ENCODE measurements at regions not wholly inside any gene's neighbourhood (a gene's known extent, or its start where the extent isn't known, plus 50 kb on each side); places are given as distances from the start of the nearest gene placed in this dataset.
"Not testable (repeated sequence)": the region's sequence is repeated elsewhere in the genome, so short reads cannot be mapped to it uniquely, and the experiment has no call there.

DNA sequence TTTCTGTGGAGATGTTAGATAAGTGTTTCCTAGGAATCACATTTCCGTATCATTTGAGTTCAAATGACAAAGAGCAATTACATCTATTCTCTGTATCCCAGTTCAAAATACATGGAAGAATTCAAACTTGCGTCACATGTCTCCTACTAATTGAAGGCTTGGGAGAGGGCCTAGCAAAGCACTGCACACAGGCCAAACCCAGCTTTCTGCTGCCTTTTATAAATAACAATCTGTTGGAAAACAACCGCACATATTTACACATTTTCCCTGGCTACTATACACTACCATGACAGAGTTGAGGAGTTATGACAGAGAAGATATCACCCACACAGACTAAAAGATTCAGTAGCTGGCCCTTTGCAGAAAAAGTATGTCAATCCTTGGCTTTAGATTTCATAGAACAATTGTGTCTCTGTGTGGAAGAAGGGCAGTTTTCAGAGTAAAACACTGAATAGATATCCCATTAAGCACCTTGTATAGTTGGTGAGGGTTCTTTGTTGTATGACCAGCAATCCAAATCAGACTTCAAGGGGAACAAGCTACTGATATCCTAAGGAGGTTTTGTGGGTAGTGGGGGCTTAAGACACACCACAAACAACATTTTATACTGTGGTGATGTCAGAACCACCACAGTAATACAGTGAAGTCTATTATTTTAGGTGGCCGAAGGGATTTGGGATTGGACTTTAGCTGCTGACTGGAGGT lies 861.3 kb downstream of the CCDC85A start:
- DNase-seq = no peak

DNA sequence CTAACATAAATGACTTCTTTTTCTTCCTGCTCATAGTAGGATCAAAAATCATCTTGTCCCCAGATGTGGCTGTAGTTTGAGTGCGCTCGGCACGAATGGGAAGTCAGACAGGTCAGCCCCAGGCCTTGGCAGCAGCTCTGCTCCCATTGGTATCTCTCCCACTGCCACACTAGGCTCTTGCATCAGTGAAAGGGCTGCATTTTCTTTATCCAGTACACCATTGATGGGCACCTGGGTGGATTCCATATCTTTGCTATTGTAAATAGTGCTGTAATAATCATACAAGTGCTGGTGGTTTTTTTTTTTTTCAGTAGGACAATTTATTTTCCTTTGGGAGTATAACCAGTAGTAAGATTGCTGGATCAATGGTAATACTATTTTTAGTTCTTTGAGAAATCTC lies 865.5 kb downstream of the CCDC85A start:
- no peak for DNase-seq

DNA sequence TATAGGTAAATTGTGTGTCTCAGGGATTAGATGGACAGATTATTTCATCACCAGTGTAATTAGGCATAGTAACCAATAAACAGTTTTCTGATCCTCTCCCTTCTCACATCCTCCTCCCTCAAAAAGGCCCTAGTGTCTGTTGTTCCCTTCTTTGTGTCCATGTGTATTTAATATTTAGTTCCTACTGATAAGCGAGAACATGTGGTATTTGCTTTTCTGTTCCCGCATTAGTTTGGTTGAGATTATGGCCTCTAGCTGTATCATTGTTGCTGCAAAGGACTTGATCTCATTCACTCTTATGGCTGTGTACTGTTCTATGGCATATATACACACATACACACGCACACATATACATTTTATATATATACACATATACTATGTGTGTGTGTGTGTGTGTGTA lies 866.2 kb downstream of the CCDC85A start:
- no peak for DNase-seq

DNA sequence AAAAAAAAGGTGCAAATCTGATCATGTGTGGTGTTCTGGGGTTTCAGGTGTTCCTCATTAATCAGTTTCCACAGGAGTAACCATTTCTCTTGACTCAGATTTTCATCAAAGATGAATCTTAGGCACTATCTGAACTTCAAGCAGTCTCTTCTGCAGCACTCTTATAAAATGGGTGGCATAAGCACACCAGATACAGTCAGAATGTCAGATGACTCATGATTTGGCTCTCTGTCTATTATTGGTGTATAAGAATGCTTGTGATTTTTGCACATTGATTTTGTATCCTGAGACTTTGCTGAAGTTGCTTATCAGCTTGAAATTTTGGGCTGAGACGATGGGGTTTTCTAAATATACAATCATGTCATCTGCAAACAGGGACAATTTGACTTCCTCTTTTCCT lies 882.5 kb downstream of the CCDC85A start:
- not testable (repeated sequence) for DNase-seq

DNA sequence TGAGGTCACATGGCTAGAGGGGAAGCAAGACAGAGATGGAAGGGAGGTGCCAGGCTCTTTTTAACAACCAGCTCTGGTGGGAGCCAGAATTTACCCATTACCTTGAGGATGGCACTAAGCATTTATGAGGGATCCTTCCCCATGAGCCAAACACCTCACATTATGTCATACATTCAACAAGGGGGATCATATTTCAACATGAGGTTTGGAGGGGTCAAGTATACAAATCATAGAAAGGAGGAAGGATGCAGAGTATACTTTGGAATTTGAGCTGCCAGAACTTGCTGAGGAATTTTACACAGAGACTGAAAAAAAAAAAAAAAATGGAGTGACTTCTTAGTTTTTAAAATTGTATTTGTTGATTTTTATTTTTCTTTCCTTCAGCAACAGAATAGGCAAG lies 891.4 kb downstream of the CCDC85A start:
- no peak for DNase-seq

DNA sequence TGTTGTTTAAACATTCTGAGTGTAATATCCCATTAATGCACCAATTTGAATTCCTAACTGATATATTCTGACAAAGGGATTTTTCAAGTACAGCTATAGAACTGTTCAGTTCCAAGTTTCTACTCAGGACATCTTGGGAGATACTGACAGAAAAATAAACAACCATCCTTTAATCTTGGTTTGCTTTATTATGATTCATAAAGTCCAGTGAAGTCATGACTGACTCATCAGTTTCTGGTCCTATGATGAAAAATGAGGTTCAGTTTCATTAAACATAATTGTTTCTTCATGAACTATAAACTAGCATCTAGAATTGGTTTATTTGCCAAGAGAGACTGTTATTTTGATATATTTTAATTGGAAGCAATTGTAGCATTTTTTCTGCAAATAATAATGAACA lies 896.2 kb downstream of the CCDC85A start:
- DNase-seq = no peak

DNA sequence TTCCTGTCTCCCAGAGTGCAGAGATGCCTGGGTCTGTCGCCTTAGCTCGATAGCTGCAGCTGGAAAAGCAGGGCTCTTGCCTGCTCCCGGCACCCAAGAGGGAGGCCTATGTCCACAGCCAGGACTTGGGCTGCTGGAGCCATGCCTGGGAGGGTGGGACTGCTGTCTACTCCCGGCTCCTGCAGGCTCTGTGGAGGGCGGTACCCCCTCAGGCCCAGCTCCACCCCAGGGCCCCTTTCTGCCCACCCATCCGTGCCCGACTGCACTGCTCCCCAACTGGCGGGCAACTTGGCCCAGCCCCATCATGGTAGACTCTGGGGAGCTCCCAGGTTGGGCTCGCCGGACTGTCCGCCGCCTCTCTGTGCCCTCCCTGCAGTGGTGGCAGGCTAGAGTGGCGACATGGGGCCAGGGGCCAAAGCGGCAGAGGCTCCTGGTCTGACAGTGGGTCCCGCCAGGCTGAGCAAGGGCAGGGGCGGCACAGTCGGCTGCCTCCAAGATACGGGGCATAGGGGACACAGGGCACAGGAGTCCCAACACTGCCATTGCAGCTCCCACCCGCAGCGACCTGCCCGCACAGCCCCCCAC lies 901.0 kb downstream of the CCDC85A start:
- DNase-seq = no peak

DNA sequence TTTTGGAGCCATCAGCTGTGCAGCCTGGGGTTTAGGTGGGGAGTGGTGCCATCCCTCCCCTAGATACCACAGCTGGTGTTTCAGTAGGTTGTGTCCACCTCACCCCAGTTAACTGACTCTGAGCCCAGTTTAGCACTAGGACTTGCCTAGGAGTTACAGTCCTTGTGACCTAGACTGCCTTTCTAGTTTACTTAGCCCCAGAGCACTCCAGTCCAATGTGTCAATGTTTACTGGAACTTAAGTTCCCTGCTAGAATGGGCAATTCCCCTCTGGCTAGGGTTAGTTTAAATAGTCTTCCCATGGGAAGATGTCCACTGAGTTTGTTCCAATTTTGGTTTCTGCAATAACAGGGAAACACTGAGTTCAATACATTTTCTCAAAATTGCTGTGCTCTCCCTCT lies 909.2 kb downstream of the CCDC85A start:
- no peak for DNase-seq

DNA sequence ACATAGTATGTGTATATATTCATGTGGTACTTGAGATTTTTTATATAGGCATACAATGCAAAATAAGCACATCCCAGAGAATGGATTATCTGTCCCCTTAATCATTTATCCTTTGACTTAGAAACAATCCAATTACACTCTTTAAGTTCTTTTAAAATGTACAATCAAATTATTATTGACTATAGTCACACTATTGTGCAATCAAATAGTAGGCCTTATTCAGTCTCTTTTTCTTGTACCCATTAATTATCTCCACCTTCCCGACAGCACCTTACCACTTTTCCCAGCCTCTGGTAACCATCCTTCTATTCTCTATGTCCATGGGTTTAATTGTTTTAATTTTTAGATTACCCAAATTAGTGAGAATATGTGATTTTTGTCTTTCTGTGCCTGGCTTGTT lies 914.1 kb downstream of the CCDC85A start:
- no peak for DNase-seq

DNA sequence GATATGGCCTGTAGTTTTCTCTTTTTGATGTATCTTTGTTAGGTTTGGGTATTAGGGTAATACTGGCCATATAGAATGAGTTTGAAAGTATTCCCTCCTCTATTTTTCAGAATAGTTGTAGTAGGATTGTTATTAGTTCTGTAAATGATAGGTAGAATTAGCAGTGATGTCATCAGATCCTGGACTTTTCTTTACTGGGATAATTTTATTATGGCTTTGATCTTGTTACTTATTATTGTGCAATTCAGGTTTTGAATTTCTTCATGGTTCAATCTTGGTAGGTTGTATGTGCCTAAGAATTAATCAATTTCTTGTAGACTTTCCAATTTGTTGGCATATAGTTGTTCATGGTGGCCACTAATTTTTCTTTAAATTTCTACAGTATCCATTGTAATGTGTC lies 916.6 kb downstream of the CCDC85A start:
- DNase-seq = no peak

DNA sequence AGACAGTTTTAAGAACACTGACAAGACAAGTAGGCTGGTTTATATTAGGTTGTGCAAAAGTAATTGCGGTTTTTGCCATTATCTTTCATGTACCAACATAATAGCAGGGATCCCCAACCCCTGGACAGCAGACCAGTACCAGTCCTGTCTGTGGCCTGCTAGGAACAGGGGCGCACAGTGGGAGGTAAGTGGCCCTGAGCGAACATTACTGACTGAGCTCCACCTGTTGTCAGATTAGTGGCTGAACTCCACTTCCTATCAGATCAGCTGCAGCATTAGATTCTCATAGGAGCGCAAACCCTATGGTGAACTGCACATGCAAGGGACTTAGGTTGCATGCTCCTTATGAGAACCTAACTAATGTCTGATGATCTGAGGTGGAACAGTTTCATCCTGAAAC lies 921.9 kb downstream of the CCDC85A start:
- DNase-seq = no peak

DNA sequence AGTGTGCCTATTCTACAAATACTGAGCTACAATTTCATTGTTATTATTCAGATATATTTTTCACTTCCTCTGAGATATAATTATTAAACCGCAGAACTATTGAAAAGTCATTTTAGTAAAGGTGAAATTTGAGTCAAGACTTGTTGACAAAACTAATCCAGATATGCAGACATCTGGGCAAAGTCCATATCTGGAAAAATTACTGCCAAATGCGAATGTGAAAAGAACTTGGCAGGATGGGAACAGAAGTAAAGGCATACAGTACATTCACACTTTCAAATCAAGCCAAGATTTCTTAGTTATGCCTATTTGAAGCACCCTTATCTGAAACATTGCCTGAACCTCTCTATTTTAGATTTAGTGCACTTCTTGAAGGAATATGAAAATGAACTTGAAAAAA lies 923.6 kb downstream of the CCDC85A start:
- no peak for DNase-seq

DNA sequence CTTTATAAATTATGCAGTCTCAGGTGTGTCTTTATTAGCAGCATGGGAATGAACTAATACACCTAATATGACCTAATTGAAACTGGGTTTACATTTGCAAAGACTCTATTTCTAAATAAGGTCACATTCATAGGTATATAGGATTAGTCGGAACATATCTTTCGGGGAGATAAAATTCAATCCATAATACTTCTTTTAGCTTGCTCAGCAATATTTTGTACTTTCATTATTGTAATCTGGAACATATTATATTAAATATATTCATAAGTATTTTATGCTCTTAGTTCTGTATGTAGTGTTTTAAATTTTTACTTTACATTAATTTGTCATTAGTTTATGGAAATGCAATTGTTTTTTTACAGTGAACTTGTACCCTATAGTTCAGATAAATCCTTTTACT lies 927.7 kb downstream of the CCDC85A start:
- DNase-seq = no peak

DNA sequence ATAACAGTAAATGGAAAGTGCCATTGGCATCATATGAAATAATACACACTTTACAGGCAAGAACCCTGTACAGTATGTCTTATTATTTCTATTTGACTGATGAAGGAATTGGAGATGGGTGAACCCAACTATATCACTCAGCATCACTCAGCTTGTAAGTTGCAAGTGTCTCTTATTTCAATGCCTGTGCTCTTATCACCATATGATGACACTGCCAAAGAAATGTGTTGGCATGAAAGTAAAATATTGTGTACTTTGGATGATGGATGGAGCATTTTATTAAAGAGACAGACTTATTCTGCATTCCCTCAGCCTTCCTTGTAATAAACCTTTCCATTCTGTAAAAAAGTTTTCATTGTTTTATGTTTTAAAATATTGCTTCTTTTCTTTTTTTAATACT lies 927.5 kb upstream of the VRK2 start:
- no peak for DNase-seq

DNA sequence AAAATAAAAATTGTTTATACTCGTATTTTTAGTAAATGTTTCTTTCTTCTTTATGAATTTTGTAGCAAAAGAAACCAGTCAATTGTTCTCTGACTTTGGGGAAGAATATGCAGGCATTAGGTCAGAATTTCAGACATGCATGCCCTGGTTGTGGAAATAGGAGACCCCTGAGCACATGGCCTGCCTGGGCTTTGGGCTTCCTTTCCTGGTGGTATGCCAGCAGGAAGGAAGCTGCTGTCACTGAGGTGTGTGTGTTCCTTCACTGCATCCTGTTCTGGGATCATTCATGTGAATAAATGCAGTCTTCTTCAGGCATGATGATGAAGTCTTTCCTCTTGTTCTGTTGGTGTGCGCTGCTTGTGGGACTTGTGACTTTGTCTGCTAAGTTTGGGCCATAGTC lies 920.2 kb upstream of the VRK2 start:
- DNase-seq = no peak

DNA sequence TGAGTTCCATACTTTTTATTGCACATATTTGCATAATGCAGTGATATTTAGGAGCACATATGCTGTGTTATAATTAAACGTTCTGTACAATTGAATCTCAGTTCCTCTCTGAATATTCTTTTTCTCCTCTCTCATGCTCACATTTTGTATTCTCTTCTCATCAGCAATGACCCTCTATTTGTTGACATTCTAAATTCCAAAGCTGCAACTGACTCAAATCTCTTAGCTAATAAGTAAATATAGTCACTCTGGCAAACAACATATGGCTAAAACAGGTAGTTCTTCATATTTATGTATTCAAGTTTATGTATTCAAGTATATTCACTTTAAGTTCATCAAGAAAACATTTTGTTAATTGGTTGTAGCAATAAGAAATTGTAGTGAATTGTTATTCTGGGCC lies 907.4 kb upstream of the VRK2 start:
- no peak for DNase-seq

DNA sequence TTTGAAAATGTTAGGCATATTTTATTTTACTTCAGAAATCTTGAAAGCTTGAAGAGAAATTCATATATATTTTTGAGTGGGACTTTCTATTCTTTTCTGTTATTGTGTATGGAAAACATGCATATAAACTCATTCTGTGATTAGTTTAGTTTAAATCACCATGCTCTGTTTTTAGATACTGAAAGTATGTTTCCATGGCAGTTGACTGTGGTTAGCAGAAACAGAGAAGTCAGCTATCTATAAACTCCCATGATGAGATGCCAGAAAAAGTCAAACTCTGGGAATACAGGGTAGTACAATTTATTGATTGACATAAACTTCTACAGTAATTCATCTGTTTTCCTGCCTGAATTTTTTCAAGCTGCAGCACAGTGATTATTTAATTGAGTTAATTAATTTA lies 905.3 kb upstream of the VRK2 start:
- no peak for DNase-seq

DNA sequence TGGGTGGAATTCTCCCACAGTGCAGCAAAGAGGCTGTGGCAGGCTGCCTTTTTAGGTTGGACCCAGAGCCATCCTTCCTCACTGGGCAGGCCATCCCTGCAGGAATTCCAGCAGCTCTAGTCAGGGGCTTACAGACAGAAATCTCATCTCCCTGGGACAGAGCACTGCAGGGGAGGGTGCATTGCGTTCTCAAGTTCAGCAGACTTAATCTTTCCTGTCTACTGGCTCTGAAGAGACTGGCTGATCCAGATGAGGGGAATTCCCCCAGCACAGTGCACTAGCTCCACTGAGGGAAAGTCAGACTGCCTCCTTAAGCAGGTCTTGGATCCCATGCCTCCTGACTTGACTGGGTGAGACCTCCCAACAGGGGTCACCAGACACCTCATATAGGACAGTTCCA lies 899.7 kb upstream of the VRK2 start:
- DNase-seq = no peak

DNA sequence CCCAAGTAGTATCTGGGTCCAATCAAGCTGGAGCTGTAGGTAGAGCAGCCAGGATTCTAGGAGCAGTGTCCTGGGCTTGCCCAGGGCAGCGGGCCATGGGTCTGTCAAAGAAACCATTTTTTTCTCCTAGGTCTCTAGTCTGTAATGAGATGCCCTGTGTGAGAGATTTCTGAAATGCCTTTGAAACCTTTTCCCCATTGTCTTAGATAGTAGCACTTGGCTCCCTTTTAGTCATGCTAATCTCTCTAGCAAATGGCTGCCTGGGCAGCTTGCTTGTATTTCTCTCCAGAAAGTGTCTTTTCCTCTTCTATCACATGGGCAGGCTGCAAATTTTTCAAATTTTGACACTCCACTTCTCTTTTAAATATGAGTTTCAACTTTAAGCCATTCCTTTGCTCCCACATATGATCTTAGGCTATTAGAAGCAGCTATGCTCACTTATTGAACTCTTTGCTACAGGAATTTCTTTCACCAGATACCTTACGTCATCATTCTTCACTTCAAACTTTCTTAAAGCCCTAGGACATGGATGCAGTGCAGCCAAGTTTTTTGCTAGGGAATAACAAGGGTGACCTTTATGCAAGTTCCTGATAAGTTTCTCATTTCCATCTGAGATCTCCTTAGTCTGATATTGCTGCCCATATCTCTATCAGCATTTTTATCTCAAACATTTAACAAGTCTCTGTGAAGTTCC lies 890.2 kb upstream of the VRK2 start:
- DNase-seq = no peak

DNA sequence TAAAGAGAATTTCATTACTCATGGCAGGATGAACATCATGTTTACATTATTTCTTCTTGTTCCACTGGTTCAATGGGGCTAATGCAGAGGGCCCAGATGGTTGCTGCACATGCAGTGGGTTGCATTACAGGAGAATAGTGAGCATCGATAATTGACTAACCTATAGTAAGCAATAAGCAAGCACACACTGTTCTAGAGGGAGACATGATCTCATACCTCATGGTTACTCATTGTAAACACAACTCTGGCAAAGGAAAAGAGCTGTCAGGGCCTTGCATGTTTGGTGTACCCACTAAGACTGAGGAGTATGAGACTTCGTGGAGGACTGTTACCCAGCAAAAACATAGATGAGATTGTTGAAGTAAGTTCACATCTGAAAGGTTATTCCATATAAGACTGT lies 885.6 kb upstream of the VRK2 start:
- no peak for DNase-seq

DNA sequence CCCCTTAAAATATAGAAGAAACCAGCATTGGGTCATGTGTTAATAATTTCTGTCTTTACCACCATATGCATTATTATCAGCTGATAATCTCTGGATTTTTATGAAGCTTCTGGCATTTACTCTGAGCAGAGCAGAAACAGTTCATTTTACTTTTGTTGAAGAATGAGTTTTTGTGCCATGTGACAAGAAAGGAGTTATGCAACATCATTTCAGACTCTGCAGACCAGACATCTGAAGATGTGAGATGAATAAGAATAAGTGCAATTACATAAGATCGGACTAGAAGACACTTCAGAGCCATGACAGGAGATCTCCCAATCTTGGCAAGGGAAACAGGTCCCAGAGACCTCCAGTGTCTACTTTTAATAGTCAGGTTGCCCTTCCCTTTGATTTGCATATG lies 869.4 kb upstream of the VRK2 start:
- DNase-seq = no peak

DNA sequence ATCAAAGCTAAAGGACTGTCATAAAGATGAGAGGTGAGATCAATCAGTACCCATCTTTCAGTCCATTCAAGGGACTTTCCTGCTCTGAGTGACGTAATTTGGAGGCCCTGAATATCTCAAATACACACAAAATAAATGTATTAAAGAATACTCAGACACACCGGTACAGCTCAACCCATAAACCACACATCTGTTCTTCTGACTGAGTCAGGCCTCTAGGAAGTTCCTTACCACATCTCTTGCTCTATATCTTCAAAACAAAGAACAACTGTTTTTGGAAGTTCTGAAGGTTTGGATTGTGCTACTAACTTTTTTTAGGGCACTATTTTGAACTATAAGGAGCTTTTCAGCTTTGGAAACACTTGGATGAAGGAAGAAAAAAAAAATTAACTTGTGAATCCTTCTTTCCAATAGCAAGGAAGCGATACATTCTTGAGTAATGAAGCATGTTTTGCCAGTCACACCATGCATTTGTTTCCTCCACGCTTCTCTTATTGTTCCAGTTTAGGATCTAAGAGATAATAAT lies 866.5 kb upstream of the VRK2 start:
- no peak for DNase-seq

DNA sequence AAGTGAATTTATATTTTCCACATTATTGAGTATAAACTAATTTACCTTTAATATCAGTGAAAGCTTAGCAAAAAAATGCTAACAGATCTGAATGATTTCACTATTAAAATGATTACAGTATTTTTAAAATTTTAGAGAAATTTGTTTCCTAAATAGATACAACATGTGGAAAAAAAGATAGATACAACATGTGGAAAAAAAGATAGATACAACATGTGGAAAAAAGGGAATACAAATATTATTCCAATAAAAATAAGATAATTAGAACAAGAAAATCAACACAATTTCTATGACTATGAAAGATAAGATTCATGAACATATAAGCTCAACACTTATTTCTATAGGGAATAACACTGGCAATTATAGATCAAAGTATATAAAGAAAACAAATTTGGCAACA lies 865.9 kb upstream of the VRK2 start:
- DNase-seq = no peak

DNA sequence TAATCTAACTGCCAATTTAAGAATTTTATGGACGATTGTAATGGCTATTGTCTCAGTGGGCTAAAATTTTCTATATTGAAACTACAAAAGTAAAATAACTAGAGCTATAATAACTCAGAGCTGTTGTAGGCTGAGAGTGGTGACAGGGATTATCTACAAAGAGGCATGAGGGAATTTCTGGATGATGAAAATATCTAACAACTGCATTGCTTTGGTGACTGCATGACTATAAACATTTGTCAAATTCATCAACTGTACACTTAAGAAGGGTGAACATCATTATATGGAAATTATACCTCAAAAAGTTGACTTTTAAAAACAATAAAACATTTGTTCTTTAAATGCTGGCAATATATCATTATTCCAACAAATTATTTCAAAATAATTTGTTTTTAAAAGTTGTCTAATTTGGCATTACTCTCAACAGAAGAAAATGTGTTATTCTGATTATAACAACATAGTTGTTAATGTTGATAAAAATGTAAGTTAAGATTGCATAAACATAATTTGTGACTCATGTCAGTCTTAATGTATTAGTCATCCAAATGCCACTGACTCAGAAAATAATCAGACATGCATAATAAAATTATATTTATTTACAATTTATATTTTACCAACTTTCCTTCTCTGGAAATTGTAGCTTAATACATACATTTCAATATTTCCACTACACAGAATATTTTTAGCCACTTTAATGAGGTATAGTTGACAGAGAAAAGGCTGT lies 865.1 kb upstream of the VRK2 start:
- no peak for DNase-seq
